ENCODE measurements at regions not wholly inside any gene's neighbourhood (a gene's known extent, or its start where the extent isn't known, plus 50 kb on each side); places are given as distances from the start of the nearest gene placed in this dataset.

DNA sequence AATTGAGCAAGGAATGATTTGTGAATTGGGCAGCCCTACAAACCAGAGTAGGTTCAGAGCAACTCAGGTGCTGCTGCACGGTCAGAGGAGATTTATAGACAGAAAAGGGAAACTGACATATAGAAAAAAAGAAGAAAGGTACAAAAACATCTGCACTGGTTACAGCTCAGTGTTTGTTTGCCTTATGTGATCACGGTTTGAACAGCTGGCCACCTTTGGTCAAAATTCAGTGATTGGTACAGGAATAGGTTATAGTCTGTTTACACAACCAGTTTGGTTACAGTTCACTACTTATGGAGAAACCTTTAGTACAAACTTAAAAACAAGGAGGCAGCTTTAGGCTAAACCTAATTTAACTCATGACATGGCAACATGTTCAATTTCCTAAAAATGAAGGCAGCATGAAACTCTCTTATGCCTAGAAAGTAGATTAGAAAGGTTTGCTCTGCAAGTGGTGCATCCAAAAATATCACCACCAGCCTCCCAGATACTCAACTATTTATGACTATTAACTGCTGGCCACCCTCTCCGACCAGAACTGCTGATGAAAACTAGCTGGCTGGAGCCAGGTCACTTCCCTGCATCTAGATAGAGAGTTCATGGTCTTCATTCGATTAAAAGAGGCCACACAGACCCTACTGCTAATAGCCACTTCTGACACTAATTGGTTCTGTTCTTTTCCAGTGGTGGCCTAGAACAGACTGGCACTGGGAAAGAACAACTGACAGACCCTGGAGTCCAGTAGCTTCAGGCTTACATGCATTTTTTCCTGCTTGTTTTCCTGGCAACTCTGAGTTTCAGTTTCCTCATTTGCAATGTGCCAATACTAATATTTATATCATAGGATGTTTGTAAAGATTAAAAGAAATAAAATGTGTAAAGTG, 548.0 kb downstream of the CCSER2 start:
- Histone ChIP-seq H3K27ac (ENCODE audit: insufficient read depth, low read length) (no peak overlapping the region), H4K5ac (ENCODE audit: low read depth, low read length) (no peak overlapping the region), H3K14ac (replicated peaks; ENCODE audit: low read depth, low read length) (no peak overlapping the region), H4K20me1 (ENCODE audit: insufficient read depth, low read length) (no peaks in the 10 kb centered on the region), H3K9me1 (ENCODE audit: insufficient read depth, low read length) (no peaks in the 10 kb centered on the region), H2AK9ac (replicated peaks; ENCODE audit: low read depth, low read length, poor library complexity) (no peak overlapping the region), H2BK5ac (ENCODE audit: low read depth, low read length, poor library complexity, severe bottlenecking) (no peak overlapping the region), H2AFZ (replicated peaks; ENCODE audit: low read length, poor library complexity) (no peak overlapping the region), H2AK5ac (ENCODE audit: low read depth, low read length) (no peak overlapping the region), H4K8ac (ENCODE audit: low read depth in 2 of 2, low read length in 2 of 2) (no peak overlapping the region), H3K36me3 (ENCODE audit: control insufficient read depth, insufficient read depth, low read length) (no peaks in the 10 kb centered on the region), H2BK15ac (ENCODE audit: low read depth, low read length) (no peak overlapping the region), H3K9me3 (ENCODE audit: control insufficient read depth, insufficient read depth, low read length) (peaks cover 11% of the 10 kb centered on the region; the same call in 1 of the 2 replicates), H2BK120ac (ENCODE audit: low read depth, low read length) (no peak overlapping the region), H3K27me3 (ENCODE audit: control insufficient read depth, insufficient read depth, low read length) (no peaks in the 10 kb centered on the region), H3K4me2 (ENCODE audit: low read depth, low read length) (no peak overlapping the region), H3K56ac (ENCODE audit: extremely low read depth, insufficient read depth, low read length) (no peak overlapping the region), H3K79me1 (ENCODE audit: low read depth in 1 of 2, low read length in 2 of 2) (no peaks in the 10 kb centered on the region), H3K4me3 (ENCODE audit: insufficient read depth, low read depth, low read length) (no peak overlapping the region), H3K9ac (ENCODE audit: low read depth, low read length) (no peak overlapping the region), H3K18ac (ENCODE audit: low read depth, low read length) (no peak overlapping the region), H3K4me1 (ENCODE audit: control insufficient read depth, insufficient read depth, low read length) (no peaks in the 10 kb centered on the region), H2BK20ac (ENCODE audit: low read depth, low read length) (no peak overlapping the region), H3K4ac (ENCODE audit: low read depth, low read length) (no peak overlapping the region), H3K23ac (ENCODE audit: low read depth, low read length) (no peak overlapping the region), H4K91ac (ENCODE audit: insufficient read depth, low read depth, low read length) (no peak overlapping the region)
- TF ChIP-seq, protein P1, sequence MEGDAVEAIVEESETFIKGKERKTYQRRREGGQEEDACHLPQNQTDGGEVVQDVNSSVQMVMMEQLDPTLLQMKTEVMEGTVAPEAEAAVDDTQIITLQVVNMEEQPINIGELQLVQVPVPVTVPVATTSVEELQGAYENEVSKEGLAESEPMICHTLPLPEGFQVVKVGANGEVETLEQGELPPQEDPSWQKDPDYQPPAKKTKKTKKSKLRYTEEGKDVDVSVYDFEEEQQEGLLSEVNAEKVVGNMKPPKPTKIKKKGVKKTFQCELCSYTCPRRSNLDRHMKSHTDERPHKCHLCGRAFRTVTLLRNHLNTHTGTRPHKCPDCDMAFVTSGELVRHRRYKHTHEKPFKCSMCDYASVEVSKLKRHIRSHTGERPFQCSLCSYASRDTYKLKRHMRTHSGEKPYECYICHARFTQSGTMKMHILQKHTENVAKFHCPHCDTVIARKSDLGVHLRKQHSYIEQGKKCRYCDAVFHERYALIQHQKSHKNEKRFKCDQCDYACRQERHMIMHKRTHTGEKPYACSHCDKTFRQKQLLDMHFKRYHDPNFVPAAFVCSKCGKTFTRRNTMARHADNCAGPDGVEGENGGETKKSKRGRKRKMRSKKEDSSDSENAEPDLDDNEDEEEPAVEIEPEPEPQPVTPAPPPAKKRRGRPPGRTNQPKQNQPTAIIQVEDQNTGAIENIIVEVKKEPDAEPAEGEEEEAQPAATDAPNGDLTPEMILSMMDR (conservative IDR thresholded peaks at IDR 0.05; ENCODE audit: low read depth, low read length) = no peak
- TF ChIP-seq MAZ (IDR thresholded peaks at IDR 0.05; ENCODE audit: borderline replicate concordance, low read depth, low read length) (no peak), SMC3 (IDR thresholded peaks at IDR 0.05; ENCODE audit: low read depth, low read length) (no peak)
- TF ChIP-seq, protein P2, sequence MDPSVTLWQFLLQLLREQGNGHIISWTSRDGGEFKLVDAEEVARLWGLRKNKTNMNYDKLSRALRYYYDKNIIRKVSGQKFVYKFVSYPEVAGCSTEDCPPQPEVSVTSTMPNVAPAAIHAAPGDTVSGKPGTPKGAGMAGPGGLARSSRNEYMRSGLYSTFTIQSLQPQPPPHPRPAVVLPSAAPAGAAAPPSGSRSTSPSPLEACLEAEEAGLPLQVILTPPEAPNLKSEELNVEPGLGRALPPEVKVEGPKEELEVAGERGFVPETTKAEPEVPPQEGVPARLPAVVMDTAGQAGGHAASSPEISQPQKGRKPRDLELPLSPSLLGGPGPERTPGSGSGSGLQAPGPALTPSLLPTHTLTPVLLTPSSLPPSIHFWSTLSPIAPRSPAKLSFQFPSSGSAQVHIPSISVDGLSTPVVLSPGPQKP (IDR thresholded peaks at IDR 0.05; ENCODE audit: borderline replicate concordance, low read depth, low read length) = no peak
- intact Hi-C loops (cut with micrococcal nuclease) = no loop called here
- DNase-seq (no peak), ATAC-seq (ENCODE audit: low read depth) (no peak)
- ChIA-PET POLR2A (ENCODE audit: unreplicated experiment) (no interaction called here), CTCF (no interaction called here)
- dilution Hi-C loops (cut with HindIII; ENCODE audit: low sequenced_read_pairs, unreplicated experiment) = no loop called here
- in situ Hi-C loops (cut with MboI; ENCODE audit: low sequenced_read_pairs) = no loop called here
- no TSS peak for BruUV-seq (replicated peaks)
- 0% methylated on average over 1 of the region's 4 CpGs; no CpG with 5 or more reads in 1 of the 2 experiments for WGBS, 2 experiments (ENCODE audit: extremely low coverage in 2 of 2, insufficient read length in 1 of 2)
